Cardiac muscle cell (in vitro differentiated cells and primary cell): ENCODE measurements at regions not wholly inside any gene's neighbourhood (a gene's known extent, or its start where the extent isn't known, plus 50 kb on each side); places are given as distances from the start of the nearest gene placed in this dataset.

ENCODE experiments used
- DNase-seq, 2 donors: peaks; one replicate each; pipeline versions ENCODE4 v3.0.0 to v3.0.0-alpha.2; 2010 to 2017; ENCODE audit warnings: low read depth in 1 of 2, low spot score in 1 of 2
- H3K27ac ChIP-seq: fragments of 200-600 bp; sonication (generic); 2 replicates; pipeline ENCODE4 v1.5.1; 2016
- H3K27me3 ChIP-seq: fragments of 200-600 bp; sonication (generic); 2 replicates; pipeline ENCODE4 v1.6.0; 2016; ENCODE audit warnings: control low read depth
- H3K36me3 ChIP-seq: fragments of 200-600 bp; sonication (generic); 2 replicates; pipeline ENCODE4 v1.5.1; 2016; ENCODE audit warnings: control low read depth
- H3K4me1 ChIP-seq: fragments of 200-600 bp; sonication (generic); 2 replicates; pipeline ENCODE4 v1.8.1; 2017; ENCODE audit warnings: low read depth, mild to moderate bottlenecking, mixed run types
- H3K4me3 ChIP-seq: fragments of 200-600 bp; sonication (generic); 2 replicates; pipeline ENCODE4 v1.5.1; 2016; ENCODE audit warnings: mild to moderate bottlenecking
- H3K9me3 ChIP-seq: fragments of 200-600 bp; sonication (generic); 2 replicates; pipeline ENCODE4 v1.5.1; 2017; ENCODE audit warnings: low read depth, mild to moderate bottlenecking, control low read depth
- TF ChIP-seq, protein P1 (sequence below): IDR thresholded peaks from 2 replicates; pipeline ENCODE4 v1.5.1; 2012; ENCODE audit warnings: low read depth, mild to moderate bottlenecking, low read length

DNA sequence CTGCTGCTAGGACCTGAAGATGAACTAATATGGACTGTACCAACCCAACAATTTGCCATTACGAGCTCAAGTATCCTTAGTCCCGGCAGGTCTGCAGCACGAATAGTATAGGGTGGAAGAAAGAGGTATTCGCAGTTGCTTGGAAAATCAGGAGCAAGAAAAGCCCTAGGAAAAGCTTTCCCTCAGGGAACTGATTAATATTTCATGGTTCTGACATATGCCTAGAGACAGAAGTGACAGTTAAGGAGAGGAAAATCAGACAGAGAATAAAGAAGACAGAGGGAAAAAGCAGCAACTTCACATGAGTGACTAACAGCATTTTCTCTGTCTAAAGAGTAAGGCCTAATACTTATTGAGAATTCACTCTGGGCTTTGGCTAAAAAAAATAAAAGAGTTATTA, 602.9 kb upstream of the ATP2B1 start:
- Histone ChIP-seq H3K36me3 (no peaks in the 10 kb centered on the region), H3K9me3 (no peaks in the 10 kb centered on the region), H3K4me3 (no peak overlapping the region), H3K4me1 (no peaks in the 10 kb centered on the region), H3K27me3 (no peaks in the 10 kb centered on the region), H3K27ac (no peak overlapping the region)
- TF ChIP-seq, protein P1, sequence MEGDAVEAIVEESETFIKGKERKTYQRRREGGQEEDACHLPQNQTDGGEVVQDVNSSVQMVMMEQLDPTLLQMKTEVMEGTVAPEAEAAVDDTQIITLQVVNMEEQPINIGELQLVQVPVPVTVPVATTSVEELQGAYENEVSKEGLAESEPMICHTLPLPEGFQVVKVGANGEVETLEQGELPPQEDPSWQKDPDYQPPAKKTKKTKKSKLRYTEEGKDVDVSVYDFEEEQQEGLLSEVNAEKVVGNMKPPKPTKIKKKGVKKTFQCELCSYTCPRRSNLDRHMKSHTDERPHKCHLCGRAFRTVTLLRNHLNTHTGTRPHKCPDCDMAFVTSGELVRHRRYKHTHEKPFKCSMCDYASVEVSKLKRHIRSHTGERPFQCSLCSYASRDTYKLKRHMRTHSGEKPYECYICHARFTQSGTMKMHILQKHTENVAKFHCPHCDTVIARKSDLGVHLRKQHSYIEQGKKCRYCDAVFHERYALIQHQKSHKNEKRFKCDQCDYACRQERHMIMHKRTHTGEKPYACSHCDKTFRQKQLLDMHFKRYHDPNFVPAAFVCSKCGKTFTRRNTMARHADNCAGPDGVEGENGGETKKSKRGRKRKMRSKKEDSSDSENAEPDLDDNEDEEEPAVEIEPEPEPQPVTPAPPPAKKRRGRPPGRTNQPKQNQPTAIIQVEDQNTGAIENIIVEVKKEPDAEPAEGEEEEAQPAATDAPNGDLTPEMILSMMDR = no peak
- no peak for DNase-seq

DNA sequence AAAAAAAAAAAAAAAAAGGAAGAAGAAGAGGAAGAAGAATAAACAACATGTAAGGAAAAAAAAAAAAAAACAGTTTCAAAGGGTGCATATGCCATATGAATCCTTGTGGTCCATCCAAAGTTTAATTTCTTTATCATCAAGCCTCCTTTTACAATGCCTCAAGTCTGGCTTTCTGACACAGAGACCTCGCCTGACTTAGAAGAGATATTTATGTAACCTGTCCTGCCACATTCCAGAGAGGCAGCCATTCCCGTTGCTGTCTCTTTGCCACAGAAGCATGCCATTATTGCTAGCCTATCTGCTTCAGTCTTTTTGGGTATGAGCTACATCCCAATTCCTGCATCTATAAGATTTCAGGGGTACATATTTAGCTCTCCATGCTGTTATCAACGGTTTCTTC, 596.7 kb upstream of the ATP2B1 start:
- H3K9me3 ChIP-seq = no peaks in the 10 kb centered on the region
- H3K4me3 ChIP-seq = no peak overlapping the region
- no peak overlapping the region for H3K27ac ChIP-seq
- H3K36me3 ChIP-seq = no peaks in the 10 kb centered on the region
- no peaks in the 10 kb centered on the region for H3K4me1 ChIP-seq
- no peak for DNase-seq
- no peaks in the 10 kb centered on the region for H3K27me3 ChIP-seq
- TF ChIP-seq, protein P1 = no peak

DNA sequence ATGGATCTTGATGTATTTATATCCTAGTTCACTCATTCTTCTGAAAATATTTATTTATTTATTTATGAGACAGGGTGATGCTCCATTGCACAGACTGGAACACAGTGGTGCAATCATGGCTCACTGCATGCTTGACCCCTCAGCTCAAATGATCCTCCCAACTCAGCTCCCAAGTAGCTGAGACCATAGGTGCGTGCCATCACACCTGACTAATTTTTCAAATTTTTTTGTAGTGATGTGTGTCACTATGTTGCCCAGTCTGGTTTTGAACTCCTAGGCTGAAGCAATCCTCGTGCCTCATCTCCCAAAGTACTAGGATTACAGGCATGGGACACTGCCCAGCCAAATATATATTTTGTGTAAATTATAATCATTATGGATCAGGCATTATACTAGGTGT, 595.6 kb upstream of the ATP2B1 start:
- no peak overlapping the region for H3K4me3 ChIP-seq
- no peak overlapping the region for H3K27ac ChIP-seq
- H3K4me1 ChIP-seq = no peaks in the 10 kb centered on the region
- H3K36me3 ChIP-seq = no peaks in the 10 kb centered on the region
- no peaks in the 10 kb centered on the region for H3K27me3 ChIP-seq
- H3K9me3 ChIP-seq = no peaks in the 10 kb centered on the region
- TF ChIP-seq, protein P1 = no peak
- DNase-seq = no peak

DNA sequence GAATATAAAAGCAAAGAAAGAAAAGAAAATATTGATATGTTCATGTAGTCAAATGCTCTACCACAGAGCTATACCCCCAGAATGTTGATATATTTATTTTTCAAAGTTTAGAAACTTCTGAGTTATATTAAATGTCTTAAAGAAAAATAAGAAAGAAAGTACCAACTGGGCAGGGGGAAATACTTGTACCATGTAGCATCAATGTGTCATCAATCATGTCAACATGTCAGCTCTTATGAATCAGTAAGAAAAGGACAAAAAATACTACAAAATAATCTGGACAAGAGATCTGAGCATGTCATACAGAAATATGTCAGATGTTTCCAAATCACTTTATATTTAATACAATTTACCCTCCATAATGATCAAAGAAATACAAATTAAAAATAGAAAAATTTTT, 595.1 kb upstream of the ATP2B1 start:
- Histone ChIP-seq H3K36me3 (no peaks in the 10 kb centered on the region), H3K4me1 (no peaks in the 10 kb centered on the region), H3K9me3 (no peaks in the 10 kb centered on the region), H3K27me3 (no peaks in the 10 kb centered on the region), H3K27ac (no peak overlapping the region), H3K4me3 (no peak overlapping the region)
- no peak for DNase-seq
- TF ChIP-seq, protein P1 = no peak

DNA sequence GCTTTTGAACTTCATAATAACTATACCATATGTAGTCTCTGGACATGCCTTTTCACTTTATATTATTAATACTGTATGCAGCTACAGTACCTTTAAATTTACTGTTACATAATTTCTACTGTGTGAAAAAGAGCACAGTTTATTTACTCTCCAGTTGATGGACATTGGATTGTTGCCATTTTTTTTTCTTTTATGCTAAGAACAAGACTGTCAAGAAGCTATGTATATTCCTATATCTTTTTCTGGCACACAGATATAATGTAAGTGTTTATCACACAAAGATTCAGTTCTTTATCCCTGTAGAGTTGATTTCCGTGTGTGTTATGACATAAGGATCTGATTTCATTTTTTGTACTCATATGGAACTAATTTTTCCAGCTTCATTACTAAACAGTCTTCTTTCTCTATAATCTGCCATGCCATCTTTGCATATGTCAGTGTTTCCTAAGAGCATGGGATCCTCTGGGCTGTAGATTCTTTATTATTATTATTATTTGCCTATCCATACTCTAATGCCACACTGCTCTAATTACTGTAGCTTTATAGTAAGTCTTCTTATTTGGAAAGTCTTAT, 593.0 kb upstream of the ATP2B1 start:
- DNase-seq = no peak
- Histone ChIP-seq H3K36me3 (no peaks in the 10 kb centered on the region), H3K4me3 (no peak overlapping the region), H3K27ac (no peak overlapping the region), H3K27me3 (no peaks in the 10 kb centered on the region), H3K9me3 (no peaks in the 10 kb centered on the region), H3K4me1 (no peaks in the 10 kb centered on the region)
- TF ChIP-seq, protein P1 = no peak

DNA sequence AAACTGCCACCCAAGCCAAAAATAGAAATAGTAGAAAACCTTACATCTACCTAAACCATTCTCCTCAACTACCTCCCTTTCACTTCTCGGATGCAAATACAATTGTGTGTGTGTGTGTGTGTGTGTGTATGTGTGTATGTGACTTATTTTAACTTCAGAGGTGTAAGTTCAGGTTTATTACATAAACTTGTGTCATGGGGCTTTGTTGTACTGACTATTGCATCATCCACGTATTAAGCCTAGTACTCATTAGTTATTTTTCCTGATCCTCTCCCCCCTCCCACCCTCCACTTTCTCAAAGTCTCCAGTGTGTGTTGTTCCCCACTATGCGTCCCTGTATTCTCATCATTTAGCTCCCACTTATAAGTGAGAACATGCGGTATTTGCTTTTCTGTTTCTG, 592.5 kb upstream of the ATP2B1 start:
- Histone ChIP-seq H3K4me1 (no peaks in the 10 kb centered on the region), H3K4me3 (no peak overlapping the region), H3K27ac (no peak overlapping the region), H3K27me3 (no peaks in the 10 kb centered on the region), H3K9me3 (no peaks in the 10 kb centered on the region), H3K36me3 (no peaks in the 10 kb centered on the region)
- no peak for DNase-seq
- TF ChIP-seq, protein P1 = no peak
